ENCODE measurements at regions not wholly inside any gene's neighbourhood (a gene's known extent, or its start where the extent isn't known, plus 50 kb on each side); places are given as distances from the start of the nearest gene placed in this dataset.
"Not testable (repeated sequence)": the region's sequence is repeated elsewhere in the genome, so short reads cannot be mapped to it uniquely, and the experiment has no call there.

DNA sequence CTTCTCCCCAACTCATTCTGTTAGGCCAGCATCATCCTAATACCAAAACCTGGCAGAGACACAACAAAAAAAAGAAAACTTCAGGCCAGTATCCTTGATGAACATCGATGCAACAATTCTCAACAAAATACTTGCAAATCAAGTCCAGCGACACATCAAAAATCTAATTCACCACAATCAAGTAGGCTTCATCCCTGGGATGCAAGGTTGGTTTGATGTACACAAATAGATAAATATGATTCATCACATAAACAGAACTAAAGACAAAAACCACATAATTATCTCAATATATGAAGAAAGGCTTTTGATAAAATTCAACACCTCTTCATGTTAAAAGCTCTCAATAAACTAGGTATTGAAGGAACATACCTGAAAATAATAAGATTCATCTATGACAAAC is 184.1 kb downstream of the SLC38A4 start:
- H2BK15ac ChIP-seq (ENCODE audit: low read depth, low read length); dilution Hi-C loops (cut with HindIII; ENCODE audit: low sequenced_read_pairs, unreplicated experiment); in situ Hi-C loops (cut with MboI; ENCODE audit: low sequenced_read_pairs); intact Hi-C loops (cut with micrococcal nuclease); H3K4me3 ChIP-seq (ENCODE audit: insufficient read depth, low read depth, low read length); H3K27ac ChIP-seq (ENCODE audit: insufficient read depth, low read length); H3K23ac ChIP-seq (ENCODE audit: low read depth, low read length); H2BK120ac ChIP-seq (ENCODE audit: low read depth, low read length); H3K9ac ChIP-seq (ENCODE audit: low read depth, low read length); H3K79me1 ChIP-seq (ENCODE audit: low read depth in 1 of 2, low read length in 2 of 2); H3K18ac ChIP-seq (ENCODE audit: low read depth, low read length); ATAC-seq (ENCODE audit: low read depth); H3K4me1 ChIP-seq (ENCODE audit: control insufficient read depth, insufficient read depth, low read length); H3K27me3 ChIP-seq (ENCODE audit: control insufficient read depth, insufficient read depth, low read length); H3K4me2 ChIP-seq (ENCODE audit: low read depth, low read length); H2BK5ac ChIP-seq (ENCODE audit: low read depth, low read length, poor library complexity, severe bottlenecking); H2BK20ac ChIP-seq (ENCODE audit: low read depth, low read length); H4K20me1 ChIP-seq (ENCODE audit: insufficient read depth, low read length); BruUV-seq (replicated peaks); H3K56ac ChIP-seq (ENCODE audit: extremely low read depth, insufficient read depth, low read length); H3K9me1 ChIP-seq (ENCODE audit: insufficient read depth, low read length); POLR2A ChIA-PET (ENCODE audit: unreplicated experiment); DNase-seq; H3K4ac ChIP-seq (ENCODE audit: low read depth, low read length); H3K36me3 ChIP-seq (ENCODE audit: control insufficient read depth, insufficient read depth, low read length); CTCF ChIA-PET; H3K14ac ChIP-seq (replicated peaks; ENCODE audit: low read depth, low read length); H4K5ac ChIP-seq (ENCODE audit: low read depth, low read length); H2AFZ ChIP-seq (replicated peaks; ENCODE audit: low read length, poor library complexity); H4K8ac ChIP-seq (ENCODE audit: low read depth in 2 of 2, low read length in 2 of 2); H2AK9ac ChIP-seq (replicated peaks; ENCODE audit: low read depth, low read length, poor library complexity); H2AK5ac ChIP-seq (ENCODE audit: low read depth, low read length); H4K91ac ChIP-seq (ENCODE audit: insufficient read depth, low read depth, low read length): not testable (repeated sequence)
- peaks cover 10% of the 10 kb centered on the region for H3K9me3 ChIP-seq (ENCODE audit: control insufficient read depth, insufficient read depth, low read length)
- no CpG with 5 or more reads among the region's 2 CpGs for WGBS, 2 experiments (ENCODE audit: extremely low coverage in 2 of 2, insufficient read length in 1 of 2)

Measured in IMR-90 (cell line).